HCT116 (cell line): ENCODE measurements at regions not wholly inside any gene's neighbourhood (a gene's known extent, or its start where the extent isn't known, plus 50 kb on each side); places are given as distances from the start of the nearest gene placed in this dataset.

Source experiments
- CTCF ChIP-seq, 3 experiments: fragments of 200-600 bp in 1 of 3; sonication (generic) in 1 of 3; IDR thresholded peaks in 2 of 3; conservative IDR thresholded peaks in 1 of 3; 2 replicates each; pipeline ENCODE4 v1.5.1; 2012 to 2017; ENCODE audit warnings: low read depth in 2 of 3, low read length in 2 of 3, antibody characterized with exemption in 1 of 3, borderline replicate concordance in 1 of 3, control low read depth in 1 of 3, mild to moderate bottlenecking in 1 of 3, mixed read lengths in 1 of 3, mixed run types in 1 of 3, moderate library complexity in 1 of 3; ENCODE audit not compliant: insufficient read depth in 1 of 3
- EZH2 ChIP-seq: fragments of 200-600 bp; sonication (generic); IDR thresholded peaks from 2 replicates; pipeline ENCODE4 v1.6.1; 2017; ENCODE audit warnings: antibody characterized with exemption, mixed run types
- POLR2A ChIP-seq: IDR thresholded peaks from 2 replicates; pipeline ENCODE4 v1.7.0; 2011; ENCODE audit warnings: borderline replicate concordance; ENCODE audit not compliant: insufficient read depth, insufficient read length; ENCODE audit errors: extremely low read depth

GRCh38 chr2:228466851-228467250 lies 285.4 kb upstream of the SPHKAP start:
- TF ChIP-seq EZH2 (no peak), CTCF (IDR thresholded peaks at IDR 0.05 in 2 of 3, conservative IDR thresholded peaks at IDR 0.05 in 1 of 3; ENCODE audit: borderline replicate concordance in 1 of 3, insufficient read depth in 1 of 3, low read depth in 2 of 3, low read length in 2 of 3) (no peak), POLR2A (no peak)
